IPS DF 6.9 (cell line): ENCODE measurements at regions not wholly inside any gene's neighbourhood (a gene's known extent, or its start where the extent isn't known, plus 50 kb on each side); places are given as distances from the start of the nearest gene placed in this dataset.

Experiments used
- DNase-seq: peaks from one replicate; pipeline ENCODE4 v3.0.0-alpha.2; 2013; ENCODE audit warnings: low read depth, low spot score
- H3K27ac ChIP-seq: one replicate; pipeline ENCODE4 v1.5.1; 2013; ENCODE audit warnings: low read length, control low read depth
- H3K27me3 ChIP-seq: 2 replicates; pipeline ENCODE4 v1.6.1; 2013; ENCODE audit warnings: mild to moderate bottlenecking, low read length; ENCODE audit not compliant: control insufficient read depth, insufficient read depth
- H3K36me3 ChIP-seq: 2 replicates; pipeline ENCODE4 v1.6.1; 2013; ENCODE audit warnings: low read length; ENCODE audit not compliant: control insufficient read depth, insufficient read depth
- H3K4me1 ChIP-seq: 2 replicates; pipeline ENCODE4 v1.6.1; 2013; ENCODE audit warnings: low read length; ENCODE audit not compliant: control insufficient read depth, insufficient read depth
- H3K4me3 ChIP-seq: 2 replicates; pipeline ENCODE4 v1.5.1; 2013; ENCODE audit warnings: mild to moderate bottlenecking, low read length
- H3K9me3 ChIP-seq: 2 replicates; pipeline ENCODE4 v1.6.1; 2013; ENCODE audit warnings: low read length, inconsistent platforms; ENCODE audit not compliant: control insufficient read depth, insufficient read depth
- WGBS: extraction: QIAGEN DNeasy Blood & Tissue Kit; methylation state at CpG from one replicate; pipeline ENCODE4 v1.1.7; 2013; ENCODE audit warnings: mixed read lengths, missing lambda C conversion rate; ENCODE audit not compliant: insufficient read length, insufficient coverage; 5-methylcytosine and 5-hydroxymethylcytosine counted together

DNA sequence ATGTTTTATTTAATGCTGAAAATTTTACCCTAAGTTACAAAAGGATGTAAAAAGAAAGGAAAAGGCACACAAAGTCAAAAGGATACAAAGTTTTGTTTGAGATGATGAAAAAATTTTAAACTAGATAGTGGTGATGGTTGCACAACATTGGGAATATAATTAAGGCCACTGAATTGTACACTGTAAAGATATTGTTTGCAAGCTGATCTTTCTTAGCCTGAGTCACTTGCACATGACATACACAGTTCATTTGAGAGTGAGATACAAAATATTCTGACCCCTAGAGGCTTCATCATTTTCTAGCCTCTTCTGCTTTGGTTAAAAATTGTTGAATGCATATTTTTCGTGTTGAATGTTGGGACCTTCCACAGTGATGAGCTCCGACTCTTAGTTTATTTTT lies 462.6 kb downstream of the HDGFL1 start:
- H3K36me3 ChIP-seq, result no peaks in the 10 kb centered on the region
- no peak for DNase-seq
- H3K9me3 ChIP-seq, result no peaks in the 10 kb centered on the region
- no CpG with 5 or more reads among the region's 2 CpGs for WGBS
- H3K4me3 ChIP-seq, result no peak overlapping the region
- no peak overlapping the region for H3K27ac ChIP-seq
- H3K4me1 ChIP-seq, result no peaks in the 10 kb centered on the region
- no peaks in the 10 kb centered on the region for H3K27me3 ChIP-seq

GRCh38 chr6:23034926-23035325 lies 465.6 kb downstream of the HDGFL1 start:
- Histone ChIP-seq H3K9me3 (no peaks in the 10 kb centered on the region), H3K27me3 (no peaks in the 10 kb centered on the region), H3K4me1 (no peaks in the 10 kb centered on the region), H3K4me3 (no peak overlapping the region), H3K36me3 (no peaks in the 10 kb centered on the region), H3K27ac (no peak overlapping the region)
- DNase-seq, result no peak
- WGBS, result no CpG with 5 or more reads among the region's 2 CpGs

DNA sequence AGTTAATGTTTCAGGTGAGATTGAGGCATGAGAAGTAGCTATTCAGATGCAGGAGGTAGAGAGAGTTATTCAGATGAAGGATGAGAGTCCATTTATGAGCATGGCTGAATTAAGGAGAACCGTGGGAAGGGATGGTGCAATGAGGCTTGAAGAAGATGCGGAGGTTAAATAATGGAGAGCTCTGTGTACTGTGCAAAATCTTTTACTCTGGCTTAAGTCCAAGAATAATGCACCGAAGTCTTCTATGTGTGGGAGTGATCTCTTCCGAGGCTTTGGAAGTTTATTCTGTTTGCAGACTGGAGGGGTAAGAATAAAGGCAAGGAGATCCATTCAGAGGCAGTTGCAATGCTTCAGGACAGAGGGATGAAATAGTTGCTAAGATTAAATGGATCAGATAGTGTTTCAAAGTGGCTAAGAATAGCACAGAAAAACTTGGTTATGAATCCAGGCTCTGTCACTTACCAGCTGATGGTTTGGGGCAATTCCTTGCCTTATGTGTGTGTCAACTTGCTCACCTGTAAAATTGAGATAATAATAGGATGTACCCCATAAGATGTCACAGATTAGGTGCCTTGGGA lies 467.1 kb downstream of the HDGFL1 start:
- H3K36me3 ChIP-seq, result no peaks in the 10 kb centered on the region
- H3K4me3 ChIP-seq, result no peak overlapping the region
- H3K27ac ChIP-seq, result no peak overlapping the region
- H3K9me3 ChIP-seq, result no peaks in the 10 kb centered on the region
- H3K4me1 ChIP-seq, result no peaks in the 10 kb centered on the region
- no peak for DNase-seq
- no CpG with 5 or more reads among the region's 4 CpGs for WGBS
- H3K27me3 ChIP-seq, result no peaks in the 10 kb centered on the region

GRCh38 chr6:23040899-23041298 lies 471.5 kb downstream of the HDGFL1 start:
- Histone ChIP-seq H3K36me3 (no peaks in the 10 kb centered on the region), H3K4me1 (no peaks in the 10 kb centered on the region), H3K27me3 (no peaks in the 10 kb centered on the region), H3K4me3 (no peak overlapping the region), H3K9me3 (no peaks in the 10 kb centered on the region), H3K27ac (no peak overlapping the region)
- no CpG with 5 or more reads among the region's 1 CpG for WGBS
- no peak for DNase-seq

GRCh38 chr6:23045280-23045679 lies 475.9 kb downstream of the HDGFL1 start:
- DNase-seq, result no peak
- no peaks in the 10 kb centered on the region for H3K27me3 ChIP-seq
- H3K4me3 ChIP-seq, result no peak overlapping the region
- H3K4me1 ChIP-seq, result no peaks in the 10 kb centered on the region
- no peak overlapping the region for H3K27ac ChIP-seq
- no peaks in the 10 kb centered on the region for H3K36me3 ChIP-seq
- H3K9me3 ChIP-seq, result no peaks in the 10 kb centered on the region

- DNase-seq, result no peak
- Histone ChIP-seq H3K4me3 (no peak overlapping the region), H3K27ac (no peak overlapping the region), H3K36me3 (no peaks in the 10 kb centered on the region), H3K27me3 (no peaks in the 10 kb centered on the region), H3K4me1 (no peaks in the 10 kb centered on the region), H3K9me3 (no peaks in the 10 kb centered on the region)
- no CpG with 5 or more reads among the region's 4 CpGs for WGBS
Observed at GRCh38 chr6:23055523-23055922, 486.2 kb downstream of the HDGFL1 start.

DNA sequence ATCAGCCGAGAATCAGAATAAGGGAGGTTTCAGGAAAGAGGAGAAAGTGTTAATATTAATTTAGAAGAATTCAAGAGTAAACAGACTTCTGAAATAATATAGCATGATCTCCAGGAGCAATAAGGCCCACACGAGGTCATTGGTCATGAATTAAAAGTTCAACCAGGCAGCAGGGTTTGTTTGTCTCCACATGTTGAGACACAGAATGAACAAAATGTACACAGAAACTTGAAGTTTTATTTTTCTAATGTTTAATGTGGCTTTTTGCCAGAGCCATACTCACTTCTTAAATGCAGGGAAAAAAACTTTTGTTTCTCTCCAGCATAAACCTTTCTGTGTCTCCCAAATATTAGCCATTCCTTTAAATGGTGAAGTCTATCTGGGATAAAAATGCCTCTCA lies 504.5 kb downstream of the HDGFL1 start:
- no peak overlapping the region for H3K27ac ChIP-seq
- WGBS, result no CpG with 5 or more reads among the region's 2 CpGs
- H3K4me3 ChIP-seq, result no peak overlapping the region
- H3K36me3 ChIP-seq, result no peaks in the 10 kb centered on the region
- no peaks in the 10 kb centered on the region for H3K4me1 ChIP-seq
- DNase-seq, result no peak
- H3K27me3 ChIP-seq, result no peaks in the 10 kb centered on the region
- H3K9me3 ChIP-seq, result no peaks in the 10 kb centered on the region

DNA sequence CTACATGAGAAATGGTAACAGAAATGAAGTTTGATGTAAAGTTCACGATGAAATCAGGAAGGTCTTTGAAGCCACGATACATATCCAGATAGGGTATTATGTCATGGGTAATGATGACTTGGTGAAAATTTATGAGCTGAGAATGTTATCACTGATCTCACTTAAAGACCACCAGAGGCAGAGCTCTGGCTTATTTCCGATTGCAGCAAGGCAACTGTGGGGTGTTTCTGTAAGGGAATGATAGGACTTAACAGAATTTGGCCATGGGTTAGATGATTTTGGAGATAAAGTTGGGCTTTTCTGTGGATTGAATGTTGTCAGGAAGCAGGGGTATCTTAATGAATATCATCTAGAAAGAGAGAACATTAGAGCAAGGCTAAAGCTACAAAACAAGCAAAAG lies 508.4 kb downstream of the HDGFL1 start:
- H3K9me3 ChIP-seq, result no peaks in the 10 kb centered on the region
- DNase-seq, result no peak
- no CpG with 5 or more reads among the region's 3 CpGs for WGBS

GRCh38 chr6:23081701-23082100 lies 512.3 kb downstream of the HDGFL1 start:
- H3K36me3 ChIP-seq, result no peaks in the 10 kb centered on the region
- WGBS, result no CpG with 5 or more reads among the region's 1 CpG
- H3K9me3 ChIP-seq, result no peaks in the 10 kb centered on the region
- no peaks in the 10 kb centered on the region for H3K27me3 ChIP-seq
- no peak overlapping the region for H3K4me3 ChIP-seq
- H3K4me1 ChIP-seq, result no peaks in the 10 kb centered on the region
- no peak overlapping the region for H3K27ac ChIP-seq
- peak; percentile 9 for DNase-seq

More for the DNA sequence above, 508.4 kb downstream of the HDGFL1 start:
- no peaks in the 10 kb centered on the region for H3K27me3 ChIP-seq
- no peak overlapping the region for H3K27ac ChIP-seq
- H3K4me3 ChIP-seq, result no peak overlapping the region
- no peaks in the 10 kb centered on the region for H3K36me3 ChIP-seq
- H3K4me1 ChIP-seq, result no peaks in the 10 kb centered on the region

DNA sequence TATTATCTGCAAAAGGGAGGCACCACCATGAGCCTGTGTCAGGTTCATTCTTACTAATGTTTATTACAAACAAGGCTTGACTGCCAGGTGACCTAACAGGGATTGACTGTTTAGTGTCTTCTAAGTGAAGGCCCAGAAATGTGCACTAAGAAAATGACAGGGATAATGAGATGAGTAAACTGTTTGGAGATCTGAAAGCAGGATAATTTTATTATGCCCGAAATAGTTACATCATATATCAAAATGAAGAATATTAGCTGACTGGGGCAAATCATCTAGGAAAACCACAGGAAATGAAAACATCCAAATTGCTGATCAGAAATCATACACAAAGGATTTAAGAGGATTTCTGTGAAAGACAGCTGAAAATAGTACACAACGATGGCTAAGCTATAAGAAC lies 516.7 kb downstream of the HDGFL1 start:
- no peaks in the 10 kb centered on the region for H3K36me3 ChIP-seq
- H3K9me3 ChIP-seq, result no peaks in the 10 kb centered on the region
- DNase-seq, result no peak
- H3K4me1 ChIP-seq, result no peaks in the 10 kb centered on the region
- H3K27me3 ChIP-seq, result no peaks in the 10 kb centered on the region
- no peak overlapping the region for H3K27ac ChIP-seq
- no CpG with 5 or more reads among the region's 2 CpGs for WGBS
- H3K4me3 ChIP-seq, result no peak overlapping the region

GRCh38 chr6:23087471-23087870 lies 518.1 kb downstream of the HDGFL1 start:
- Histone ChIP-seq H3K9me3 (no peaks in the 10 kb centered on the region), H3K4me1 (no peaks in the 10 kb centered on the region), H3K27ac (no peak overlapping the region), H3K27me3 (no peaks in the 10 kb centered on the region), H3K4me3 (no peak overlapping the region), H3K36me3 (no peaks in the 10 kb centered on the region)
- DNase-seq, result no peak
